ENCODE measurements at regions not wholly inside any gene's neighbourhood (a gene's known extent, or its start where the extent isn't known, plus 50 kb on each side); places are given as distances from the start of the nearest gene placed in this dataset.

- TF ChIP-seq CTCF (IDR thresholded peaks at IDR 0.05; ENCODE audit: borderline replicate concordance, extremely low read depth, low read length, poor library complexity, severe bottlenecking): no peak
- TF ChIP-seq EZH2 (IDR thresholded peaks at IDR 0.05; ENCODE audit: borderline replicate concordance, low read depth, low read length, severe bottlenecking): no peak
Observed at GRCh38 chr2:564471-565181, 112.6 kb downstream of the TMEM18 start.
